Right lobe of liver (tissue), 6 donors: ENCODE measurements at regions not wholly inside any gene's neighbourhood (a gene's known extent, or its start where the extent isn't known, plus 50 kb on each side); places are given as distances from the start of the nearest gene placed in this dataset.

Experiments
- ATAC-seq, 4 donors: fragments of 200-7000 bp; cut with Tn5 transposase; one replicate each; pipeline ENCODE4 v1.9.1; 2020; ENCODE audit warnings: mild to moderate bottlenecking in 4 of 4, moderate library complexity in 4 of 4
- DNase-seq, 3 donors: peaks; one replicate each; pipeline ENCODE4 v3.0.0-alpha.2; 2020
- H3K27ac ChIP-seq, 3 donors: fragments of 200-600 bp; one replicate each; pipeline ENCODE4 v1.8.0; 2022
- H3K27me3 ChIP-seq, 2 donors: fragments of 200-600 bp; one replicate each; pipeline ENCODE4 v1.8.0; 2022
- H3K36me3 ChIP-seq, 4 donors: fragments of 200-600 bp; sonication (generic) in 1 of 4; one replicate each; pipeline versions ENCODE4 v1.5.1 to v1.8.0; 2017 to 2022; ENCODE audit warnings: control low read depth in 1 of 4
- H3K4me1 ChIP-seq, 4 donors: fragments of 200-600 bp; sonication (generic) in 1 of 4; one replicate each; pipeline versions ENCODE4 v1.5.1 to v1.8.0; 2017 to 2022; ENCODE audit warnings: control low read depth in 1 of 4
- H3K4me3 ChIP-seq, 3 donors: fragments of 200-600 bp; one replicate each; pipeline ENCODE4 v1.8.0; 2022
- H3K9me3 ChIP-seq, 4 donors: fragments of 200-600 bp; sonication (generic) in 1 of 4; one replicate each; pipeline versions ENCODE4 v1.5.1 to v1.8.0; 2017 to 2022; ENCODE audit warnings: control low read depth in 1 of 4
- CTCF ChIP-seq, 4 donors: fragments of 200-600 bp in 3 of 4; fragments of 450-650 bp in 1 of 4; IDR thresholded peaks; one replicate each; pipeline versions ENCODE4 v1.5.1 to v1.8.0; 2016 to 2022; ENCODE audit warnings: antibody characterized with exemption in 4 of 4, mild to moderate bottlenecking in 2 of 4
- POLR2A ChIP-seq: fragments of 450-650 bp; IDR thresholded peaks from one replicate; pipeline ENCODE4 v1.6.1; 2017; ENCODE audit warnings: antibody characterized with exemption, mild to moderate bottlenecking
- WGBS: methylation state at CpG from one replicate; pipeline ENCODE4 v1.1.6; 2018; ENCODE audit warnings: low coverage, low lambda C conversion rate; ENCODE audit not compliant: insufficient coverage; ENCODE audit errors: missing lambda C conversion rate; 5-methylcytosine and 5-hydroxymethylcytosine counted together
- intact Hi-C, 2 donors: fragments of 100-400 bp; cut with DNase I; formaldehyde crosslinking; loops; one replicate each; pipeline versions ENCODE4 v1.11.2 to v1.14.1; 2022
- donor health status: DM: no; HTN: yes; CAD: no.
- donor health status: DM: no; HTN: no; CAD: no.
- donor health status: DM: no; HTN: no; CAD: no.
- donor health status: DM: no; HTN: yes; CAD: no.
- donor health status: DM: no; HTN: yes; CAD: no.

- DNase-seq (no peak), ATAC-seq (no peak)
- Histone ChIP-seq H3K27me3 (no peaks in the 10 kb centered on the region), H3K4me1 (no peaks in the 10 kb centered on the region), H3K4me3 (no peak overlapping the region), H3K27ac (no peak overlapping the region), H3K36me3 (no peaks in the 10 kb centered on the region), H3K9me3 (no peaks in the 10 kb centered on the region)
- WGBS, result 38% methylated on average over 1 of the region's 1 CpG
- TF ChIP-seq POLR2A (no peak), CTCF (IDR thresholded peaks at IDR 0.05) (no peak)
- intact Hi-C loops, result no loop called here
These were observed 672.7 kb downstream of the ZEB2 start for GRCh38 chr2:143847257-143847656.

- H3K4me1 ChIP-seq, result no peaks in the 10 kb centered on the region
- H3K27ac ChIP-seq, result no peak overlapping the region
- ATAC-seq (no peak), DNase-seq (no peak)
- no peak for TF ChIP-seq CTCF (IDR thresholded peaks at IDR 0.05)
- TF ChIP-seq POLR2A, result no peak
- H3K9me3 ChIP-seq, result no peaks in the 10 kb centered on the region
- WGBS, result 72% methylated on average over 6 of the region's 6 CpGs
- no peaks in the 10 kb centered on the region for H3K36me3 ChIP-seq
- no peak overlapping the region for H3K4me3 ChIP-seq
- no peaks in the 10 kb centered on the region for H3K27me3 ChIP-seq
- intact Hi-C loops, result no loop called here
These were observed 674.9 kb downstream of the ZEB2 start for GRCh38 chr2:143844986-143845385.

- DNase-seq, result no peak
- Histone ChIP-seq H3K4me3 (no peak overlapping the region), H3K4me1 (no peaks in the 10 kb centered on the region), H3K36me3 (no peaks in the 10 kb centered on the region), H3K27ac (no peak overlapping the region), H3K27me3 (no peaks in the 10 kb centered on the region), H3K9me3 (no peaks in the 10 kb centered on the region)
- TF ChIP-seq POLR2A (no peak), CTCF (IDR thresholded peaks at IDR 0.05) (no peak)
- WGBS, result 56% methylated on average over 3 of the region's 3 CpGs
- intact Hi-C loops, result no loop called here
- no peak for ATAC-seq
These were observed 676.2 kb downstream of the ZEB2 start for GRCh38 chr2:143843686-143844085.

GRCh38 chr2:143842836-143843235 lies 677.1 kb downstream of the ZEB2 start:
- no peak for TF ChIP-seq CTCF (IDR thresholded peaks at IDR 0.05)
- no peak overlapping the region for H3K4me3 ChIP-seq
- 37% methylated on average over 2 of the region's 2 CpGs for WGBS
- H3K9me3 ChIP-seq, result no peaks in the 10 kb centered on the region
- no peak for ATAC-seq
- H3K27me3 ChIP-seq, result no peaks in the 10 kb centered on the region
- no peak overlapping the region for H3K27ac ChIP-seq
- no peaks in the 10 kb centered on the region for H3K36me3 ChIP-seq
- intact Hi-C loops, result no loop called here
- no peaks in the 10 kb centered on the region for H3K4me1 ChIP-seq
- no peak for DNase-seq

- intact Hi-C loops, result no loop called here
- H3K9me3 ChIP-seq, result no peaks in the 10 kb centered on the region
- H3K4me1 ChIP-seq, result no peaks in the 10 kb centered on the region
- H3K4me3 ChIP-seq, result no peak overlapping the region
- no peak for ATAC-seq
- H3K27me3 ChIP-seq, result no peaks in the 10 kb centered on the region
- no peaks in the 10 kb centered on the region for H3K36me3 ChIP-seq
- no peak overlapping the region for H3K27ac ChIP-seq
- TF ChIP-seq CTCF (IDR thresholded peaks at IDR 0.05) (no peak), POLR2A (no peak)
- no peak for DNase-seq
- 56% methylated on average over 4 of the region's 4 CpGs for WGBS
These were observed 678.0 kb downstream of the ZEB2 start for GRCh38 chr2:143841935-143842334.
